ENCODE measurements at regions not wholly inside any gene's neighbourhood (a gene's known extent, or its start where the extent isn't known, plus 50 kb on each side); places are given as distances from the start of the nearest gene placed in this dataset.

DNA sequence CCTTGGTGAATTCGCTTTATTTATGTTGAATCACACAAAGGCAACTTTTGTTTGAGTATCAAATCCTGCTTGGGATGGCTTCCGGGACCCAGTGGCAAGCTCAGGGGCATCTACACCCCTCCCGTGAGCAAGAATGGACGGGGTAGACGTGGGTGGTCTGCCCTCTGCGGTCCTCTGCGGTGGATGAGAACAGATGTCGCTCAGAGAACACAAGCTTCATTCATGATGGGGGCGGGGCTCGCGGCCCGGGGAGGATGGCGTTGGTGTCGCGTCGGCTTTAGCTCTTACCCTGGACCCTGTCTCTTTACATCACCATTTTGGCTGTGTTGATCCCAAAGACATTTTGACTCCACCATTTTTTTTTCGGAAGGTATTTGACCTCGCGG is 158.5 kb upstream of the RTL1 start:
- TF ChIP-seq, protein P1, sequence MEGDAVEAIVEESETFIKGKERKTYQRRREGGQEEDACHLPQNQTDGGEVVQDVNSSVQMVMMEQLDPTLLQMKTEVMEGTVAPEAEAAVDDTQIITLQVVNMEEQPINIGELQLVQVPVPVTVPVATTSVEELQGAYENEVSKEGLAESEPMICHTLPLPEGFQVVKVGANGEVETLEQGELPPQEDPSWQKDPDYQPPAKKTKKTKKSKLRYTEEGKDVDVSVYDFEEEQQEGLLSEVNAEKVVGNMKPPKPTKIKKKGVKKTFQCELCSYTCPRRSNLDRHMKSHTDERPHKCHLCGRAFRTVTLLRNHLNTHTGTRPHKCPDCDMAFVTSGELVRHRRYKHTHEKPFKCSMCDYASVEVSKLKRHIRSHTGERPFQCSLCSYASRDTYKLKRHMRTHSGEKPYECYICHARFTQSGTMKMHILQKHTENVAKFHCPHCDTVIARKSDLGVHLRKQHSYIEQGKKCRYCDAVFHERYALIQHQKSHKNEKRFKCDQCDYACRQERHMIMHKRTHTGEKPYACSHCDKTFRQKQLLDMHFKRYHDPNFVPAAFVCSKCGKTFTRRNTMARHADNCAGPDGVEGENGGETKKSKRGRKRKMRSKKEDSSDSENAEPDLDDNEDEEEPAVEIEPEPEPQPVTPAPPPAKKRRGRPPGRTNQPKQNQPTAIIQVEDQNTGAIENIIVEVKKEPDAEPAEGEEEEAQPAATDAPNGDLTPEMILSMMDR (IDR thresholded peaks at IDR 0.05) = no peak
- no peak for TF ChIP-seq POLR2A (IDR thresholded peaks at IDR 0.05)

Measured in right lobe of liver (tissue), 4 donors.